HG03064 (cell line): ENCODE measurements at regions not wholly inside any gene's neighbourhood (a gene's known extent, or its start where the extent isn't known, plus 50 kb on each side); places are given as distances from the start of the nearest gene placed in this dataset.
"Not testable (repeated sequence)": the region's sequence is repeated elsewhere in the genome, so short reads cannot be mapped to it uniquely, and the experiment has no call there.

Experiments
- ATAC-seq: cut with Tn5 transposase; IDR thresholded peaks from one replicate; pipeline ENCODE4 v1.9.1; 2021; ENCODE audit warnings: low read depth; ENCODE audit not compliant: unreplicated experiment

GRCh38 chrX:67213686-67214085, 330.1 kb upstream of the AR start:
- not testable (repeated sequence) for ATAC-seq

DNA sequence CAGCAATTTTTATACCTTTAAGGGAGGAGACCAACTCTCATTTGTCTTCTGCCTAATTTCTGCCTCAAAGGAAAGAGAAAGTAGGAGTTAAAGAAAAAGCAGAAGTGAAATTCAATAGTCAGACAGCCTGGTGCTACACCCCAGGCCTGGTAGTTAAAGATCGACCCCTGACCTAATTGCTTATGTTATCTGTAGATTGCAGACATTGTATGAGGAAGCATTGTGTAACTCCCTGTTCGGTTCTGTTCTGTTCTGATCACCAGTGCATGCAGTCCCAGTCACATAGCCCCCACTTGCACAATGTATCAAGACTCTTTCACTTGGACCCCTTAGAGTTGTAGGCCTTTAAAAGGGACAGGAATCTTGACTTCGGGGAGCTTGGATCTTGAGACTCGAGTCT, 335.9 kb upstream of the AR start:
- no peak for ATAC-seq

DNA sequence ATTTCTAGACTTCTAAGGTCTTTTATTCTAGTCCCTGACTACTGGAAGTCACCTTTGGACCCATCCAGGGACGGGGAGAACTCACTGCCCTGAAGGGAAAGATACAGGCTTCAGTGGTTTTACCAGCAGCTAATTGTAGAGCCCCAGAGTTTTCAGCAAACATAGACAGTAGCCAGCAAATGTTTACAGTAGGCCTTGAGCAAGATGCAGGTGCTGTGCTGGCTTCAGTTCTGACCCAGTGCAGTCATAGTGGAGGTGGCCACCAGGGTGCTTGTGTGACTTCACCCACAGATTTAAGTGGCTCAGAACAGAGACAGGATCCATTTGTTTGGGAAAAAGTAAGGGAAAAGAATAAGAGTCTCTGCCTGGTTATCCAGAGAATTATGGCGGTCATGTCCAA, 384.4 kb upstream of the AR start:
- no peak for ATAC-seq

DNA sequence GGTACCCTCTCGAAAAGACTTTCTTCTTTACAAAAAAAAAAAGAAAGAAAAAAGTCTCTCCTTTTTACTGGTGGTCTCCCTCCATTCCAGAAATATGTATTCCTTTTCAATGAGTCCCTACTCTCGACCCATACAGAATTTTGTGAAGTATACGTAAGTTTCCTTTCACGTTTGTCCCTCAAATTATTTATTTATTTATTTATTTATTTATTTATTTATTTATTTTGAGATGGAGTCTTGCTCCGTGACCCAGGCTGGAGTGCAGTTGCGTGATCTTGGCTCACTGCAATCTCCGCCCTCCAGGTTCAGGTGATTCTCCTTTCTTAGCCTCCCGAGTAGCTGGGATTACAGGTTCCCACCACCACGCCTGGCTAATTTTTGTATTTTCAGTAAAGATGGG, 429.2 kb upstream of the AR start:
- no peak for ATAC-seq

DNA sequence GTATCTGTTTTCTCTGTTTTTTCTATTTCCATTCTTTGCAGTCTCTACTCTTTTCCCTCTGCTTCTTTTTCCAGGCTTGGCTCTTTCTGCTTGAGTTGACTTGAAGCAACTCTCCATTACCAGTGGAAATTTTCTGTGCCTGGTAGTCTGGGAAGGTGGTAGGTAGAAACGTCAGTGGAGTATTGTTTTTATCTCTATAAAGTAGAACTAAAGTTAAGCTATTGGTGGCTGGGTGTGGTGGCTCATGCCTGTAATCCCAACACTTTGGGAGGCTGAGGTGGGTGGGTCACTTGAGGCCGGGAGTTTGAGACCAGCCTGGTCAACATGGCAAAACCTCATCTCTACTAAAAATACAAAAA, 438.1 kb upstream of the AR start:
- no peak for ATAC-seq

- no peak for ATAC-seq
Observed at GRCh38 chrX:67104982-67105757, 438.7 kb upstream of the AR start.

- no peak for ATAC-seq
Observed at GRCh38 chrX:67100031-67100884, 443.6 kb upstream of the AR start.

GRCh38 chrX:67094061-67094460, 449.8 kb upstream of the AR start:
- ATAC-seq: no peak

DNA sequence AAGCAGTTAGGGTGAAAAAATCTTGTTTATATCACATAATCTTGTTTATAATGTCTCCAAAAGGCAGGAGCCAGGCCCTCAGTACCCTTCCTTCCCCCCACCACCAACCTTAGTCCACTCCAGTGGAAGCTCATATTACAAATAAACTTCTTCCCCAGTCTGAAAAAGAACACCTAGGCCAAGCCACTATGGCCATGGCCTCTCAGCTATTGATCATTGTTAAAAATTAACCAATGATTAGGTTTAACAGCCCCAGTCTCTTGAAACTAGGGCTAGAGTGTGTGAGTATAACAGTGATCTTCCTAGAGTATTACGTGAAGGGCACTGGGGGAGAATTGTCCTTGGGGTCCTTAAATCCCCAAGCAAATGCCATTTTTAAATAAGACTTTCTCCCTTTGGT, 411.9 kb upstream of the EDA2R start:
- no peak for ATAC-seq

GRCh38 chrX:67044866-67045265, 406.0 kb upstream of the EDA2R start:
- no peak for ATAC-seq

GRCh38 chrX:67044029-67044653, 405.3 kb upstream of the EDA2R start:
- ATAC-seq: no peak

DNA sequence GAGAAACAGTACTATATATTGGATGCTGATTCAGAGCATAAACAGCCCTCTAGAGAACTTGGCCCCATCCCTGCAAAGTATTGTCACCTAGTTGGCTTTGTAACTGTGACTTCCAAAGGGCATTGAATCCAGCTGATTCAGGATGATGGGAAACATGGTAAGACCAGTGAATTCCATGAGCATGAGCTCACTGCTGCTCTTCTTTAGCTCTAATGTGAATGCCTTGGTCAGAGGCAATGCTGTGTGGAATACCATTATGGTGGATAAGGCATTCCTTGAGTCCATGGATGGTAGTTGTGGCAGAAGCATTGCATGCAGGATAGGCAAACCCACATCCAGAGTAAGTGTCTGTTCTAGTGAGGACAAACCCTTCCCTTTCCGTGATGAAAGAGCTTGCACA, 365.6 kb upstream of the EDA2R start:
- ATAC-seq: no peak

- no peak for ATAC-seq
Observed at GRCh38 chrX:66994729-66995128, 355.9 kb upstream of the EDA2R start.

GRCh38 chrX:66992077-66992476, 353.2 kb upstream of the EDA2R start:
- ATAC-seq: not testable (repeated sequence)

- ATAC-seq: no peak
Observed at GRCh38 chrX:66988331-66988730, 349.5 kb upstream of the EDA2R start.

GRCh38 chrX:66961665-66962064, 322.8 kb upstream of the EDA2R start:
- ATAC-seq: no peak

DNA sequence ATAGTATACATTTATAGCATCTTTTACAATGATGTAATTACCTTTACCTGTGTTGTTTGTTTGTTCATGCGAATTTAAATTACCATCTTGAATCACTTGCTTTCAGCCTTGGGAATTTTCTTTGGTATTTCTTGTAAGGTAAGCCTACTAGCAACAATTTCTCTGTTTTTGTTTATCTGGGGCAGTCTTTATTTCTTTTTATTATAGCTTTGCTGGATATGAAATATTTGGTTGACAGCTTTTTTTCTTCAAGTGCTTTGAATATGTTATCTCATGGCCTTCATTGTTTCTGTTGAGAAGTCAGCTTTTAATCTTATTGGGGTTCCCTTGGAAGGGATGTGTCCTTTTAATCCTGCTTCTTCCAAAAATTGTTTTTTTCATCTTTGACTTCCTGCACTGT, 292.8 kb upstream of the EDA2R start:
- no peak for ATAC-seq

- ATAC-seq: not testable (repeated sequence)
Observed at GRCh38 chrX:66930516-66930915, 291.6 kb upstream of the EDA2R start.

GRCh38 chrX:66920296-66920695, 281.4 kb upstream of the EDA2R start:
- ATAC-seq: no peak

GRCh38 chrX:66919280-66919832, 280.5 kb upstream of the EDA2R start:
- no peak for ATAC-seq

- no peak for ATAC-seq
Observed at GRCh38 chrX:66918511-66918910, 279.6 kb upstream of the EDA2R start.
